Smooth muscle cell (in vitro differentiated cells): ENCODE measurements at regions not wholly inside any gene's neighbourhood (a gene's known extent, or its start where the extent isn't known, plus 50 kb on each side); places are given as distances from the start of the nearest gene placed in this dataset.
"Not testable (repeated sequence)": the region's sequence is repeated elsewhere in the genome, so short reads cannot be mapped to it uniquely, and the experiment has no call there.

ENCODE experiments used
- DNase-seq: peaks from one replicate; lab custom pipeline; 2025; ENCODE audit not compliant: unreplicated experiment; lab: John Stamatoyannopoulos, UW
- H2AFZ ChIP-seq: fragments of 200-600 bp; sonication (generic); 2 replicates; pipeline ENCODE4 v1.6.0; 2016; ENCODE audit warnings: antibody characterized with exemption, low read depth, mild to moderate bottlenecking
- H3F3A ChIP-seq: fragments of 200-600 bp; sonication (generic); 2 replicates; pipeline ENCODE4 v1.6.0; 2017; ENCODE audit warnings: antibody characterized with exemption, low read depth
- H3K27ac ChIP-seq: fragments of 200-600 bp; sonication (generic); 2 replicates; pipeline ENCODE4 v1.5.1; 2016; ENCODE audit warnings: low read depth, mild to moderate bottlenecking
- H3K27me3 ChIP-seq: fragments of 200-600 bp; sonication (generic); 2 replicates; pipeline ENCODE4 v1.6.1; 2016; ENCODE audit warnings: low read depth, mild to moderate bottlenecking
- H3K36me3 ChIP-seq: fragments of 200-600 bp; sonication (generic); 2 replicates; pipeline ENCODE4 v1.5.1; 2016; ENCODE audit warnings: low read depth
- H3K4me1 ChIP-seq: fragments of 200-600 bp; sonication (generic); 2 replicates; pipeline ENCODE4 v1.5.1; 2016; ENCODE audit warnings: low read depth
- H3K4me2 ChIP-seq: fragments of 200-600 bp; sonication (generic); 2 replicates; pipeline ENCODE4 v1.6.0; 2016; ENCODE audit warnings: mild to moderate bottlenecking
- H3K4me3 ChIP-seq: fragments of 200-600 bp; sonication (generic); 2 replicates; pipeline ENCODE4 v1.5.1; 2016; ENCODE audit warnings: mild to moderate bottlenecking
- H3K79me2 ChIP-seq: fragments of 200-600 bp; sonication (generic); 2 replicates; pipeline ENCODE4 v1.6.0; 2016; ENCODE audit warnings: low read depth, mild to moderate bottlenecking
- H3K9ac ChIP-seq: fragments of 200-600 bp; sonication (generic); 2 replicates; pipeline ENCODE4 v1.6.0; 2016; ENCODE audit warnings: low read depth
- H3K9me3 ChIP-seq: fragments of 200-600 bp; sonication (generic); replicated peaks from 2 replicates; pipeline ENCODE4 v1.5.1; 2016; ENCODE audit warnings: low read depth
- H4K20me1 ChIP-seq: fragments of 200-600 bp; sonication (generic); 2 replicates; pipeline ENCODE4 v1.6.0; 2016; ENCODE audit warnings: low read depth
- WGBS: methylation state at CpG from one replicate; pipeline ENCODE4 v1.1.7; 2016; ENCODE audit warnings: low lambda C conversion rate; 5-methylcytosine and 5-hydroxymethylcytosine counted together
- TF ChIP-seq, protein P1 (sequence below): fragments of 200-600 bp; sonication (generic); IDR thresholded peaks from 2 replicates; pipeline ENCODE4 v1.5.1; 2017; ENCODE audit warnings: borderline replicate concordance, mild to moderate bottlenecking, antibody characterized with exemption; ENCODE audit not compliant: insufficient read depth, poor library complexity, severe bottlenecking

DNA sequence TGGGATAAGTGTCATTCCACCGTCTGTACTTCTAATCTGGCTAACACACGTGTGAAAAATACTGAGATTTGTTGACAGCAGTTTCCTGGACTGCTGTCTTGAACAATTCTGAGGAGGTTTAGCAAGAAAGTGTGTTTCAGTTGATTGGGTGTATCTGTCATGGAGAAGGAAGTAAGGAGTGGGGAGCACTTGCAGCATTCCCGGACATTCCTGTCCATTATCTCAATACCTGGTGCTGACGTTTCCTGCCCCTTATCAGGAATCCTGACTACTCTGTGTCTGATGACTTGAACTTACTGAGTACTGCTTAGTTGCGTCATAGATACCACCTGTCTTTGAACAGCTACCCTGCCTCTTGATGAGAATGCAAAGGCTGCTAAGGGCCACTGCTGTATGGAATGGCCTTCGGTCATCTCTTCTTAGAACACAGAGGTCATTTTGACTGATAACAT is 72.0 kb upstream of the VKORC1L1 start:
- H3K27me3 ChIP-seq = no peaks in the 10 kb centered on the region
- H3K4me3 ChIP-seq = no peak overlapping the region
- TF ChIP-seq, protein P1, sequence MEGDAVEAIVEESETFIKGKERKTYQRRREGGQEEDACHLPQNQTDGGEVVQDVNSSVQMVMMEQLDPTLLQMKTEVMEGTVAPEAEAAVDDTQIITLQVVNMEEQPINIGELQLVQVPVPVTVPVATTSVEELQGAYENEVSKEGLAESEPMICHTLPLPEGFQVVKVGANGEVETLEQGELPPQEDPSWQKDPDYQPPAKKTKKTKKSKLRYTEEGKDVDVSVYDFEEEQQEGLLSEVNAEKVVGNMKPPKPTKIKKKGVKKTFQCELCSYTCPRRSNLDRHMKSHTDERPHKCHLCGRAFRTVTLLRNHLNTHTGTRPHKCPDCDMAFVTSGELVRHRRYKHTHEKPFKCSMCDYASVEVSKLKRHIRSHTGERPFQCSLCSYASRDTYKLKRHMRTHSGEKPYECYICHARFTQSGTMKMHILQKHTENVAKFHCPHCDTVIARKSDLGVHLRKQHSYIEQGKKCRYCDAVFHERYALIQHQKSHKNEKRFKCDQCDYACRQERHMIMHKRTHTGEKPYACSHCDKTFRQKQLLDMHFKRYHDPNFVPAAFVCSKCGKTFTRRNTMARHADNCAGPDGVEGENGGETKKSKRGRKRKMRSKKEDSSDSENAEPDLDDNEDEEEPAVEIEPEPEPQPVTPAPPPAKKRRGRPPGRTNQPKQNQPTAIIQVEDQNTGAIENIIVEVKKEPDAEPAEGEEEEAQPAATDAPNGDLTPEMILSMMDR = no peak

DNA sequence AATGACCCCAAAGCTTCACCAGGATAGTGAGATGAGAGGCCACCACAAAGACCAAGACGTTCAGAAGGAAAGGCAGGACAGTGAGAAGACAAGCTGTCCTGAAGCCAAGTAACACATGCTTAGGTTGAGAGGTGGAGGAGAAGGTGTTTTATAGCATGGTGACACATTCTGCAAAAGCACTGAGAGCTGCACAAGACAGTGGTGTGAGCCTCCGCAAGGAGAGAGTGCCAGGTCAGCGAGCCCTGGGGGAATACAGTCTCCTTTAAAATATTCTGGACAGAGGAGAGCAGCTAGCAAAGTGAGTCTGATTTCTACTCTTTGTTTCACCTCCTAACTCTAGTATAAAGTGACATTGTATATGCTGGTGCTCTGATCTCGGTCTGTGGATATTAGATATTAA is 68.0 kb upstream of the VKORC1L1 start:
- Histone ChIP-seq H4K20me1 (no peaks in the 10 kb centered on the region), H3K4me2 (no peak overlapping the region), H3F3A (no peaks in the 10 kb centered on the region), H3K9me3 (no peaks in the 10 kb centered on the region), H3K36me3 (no peaks in the 10 kb centered on the region), H3K9ac (no peak overlapping the region), H3K27me3 (no peaks in the 10 kb centered on the region), H2AFZ (no peak overlapping the region), H3K4me1 (no peaks in the 10 kb centered on the region), H3K4me3 (no peak overlapping the region), H3K27ac (no peak overlapping the region), H3K79me2 (no peaks in the 10 kb centered on the region)
- TF ChIP-seq, protein P1 = no peak
- DNase-seq = no peak
- WGBS = 72% methylated on average over 4 of the region's 4 CpGs

More for the DNA sequence above, 72.0 kb upstream of the VKORC1L1 start:
- no peak overlapping the region for H3K27ac ChIP-seq
- H4K20me1 ChIP-seq = no peaks in the 10 kb centered on the region
- H3F3A ChIP-seq = no peaks in the 10 kb centered on the region
- no peaks in the 10 kb centered on the region for H3K4me1 ChIP-seq
- no peaks in the 10 kb centered on the region for H3K36me3 ChIP-seq
- no peak overlapping the region for H2AFZ ChIP-seq
- no peak for DNase-seq
- H3K4me2 ChIP-seq = no peak overlapping the region
- H3K9me3 ChIP-seq = no peaks in the 10 kb centered on the region
- 75% methylated on average over 6 of the region's 6 CpGs for WGBS
- no peaks in the 10 kb centered on the region for H3K79me2 ChIP-seq
- H3K9ac ChIP-seq = no peak overlapping the region

DNA sequence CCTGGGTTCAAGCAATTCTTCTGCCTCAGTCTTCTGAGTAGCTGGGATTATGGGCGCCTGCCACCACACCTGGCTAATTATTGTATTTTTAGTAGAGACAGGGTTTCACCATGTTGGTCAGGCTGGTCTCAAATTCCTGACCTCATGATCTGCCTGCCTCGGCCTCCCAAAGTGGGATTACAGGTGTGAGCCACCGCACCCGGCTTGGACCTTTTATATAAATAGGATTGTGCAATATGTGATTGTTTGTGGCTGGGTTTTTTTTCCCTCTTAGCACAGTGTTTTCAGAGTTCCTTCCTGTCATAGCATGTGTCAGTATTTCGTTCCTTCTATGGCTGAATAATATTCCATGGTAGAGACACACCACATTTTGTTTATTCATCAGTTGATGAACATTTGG is 65.8 kb upstream of the VKORC1L1 start:
- H3K4me3 ChIP-seq, H3K4me1 ChIP-seq, DNase-seq, H3K36me3 ChIP-seq, H2AFZ ChIP-seq, H4K20me1 ChIP-seq, H3K79me2 ChIP-seq, H3F3A ChIP-seq, H3K9ac ChIP-seq, H3K4me2 ChIP-seq, H3K27me3 ChIP-seq, H3K9me3 ChIP-seq, H3K27ac ChIP-seq: not testable (repeated sequence)
- 96% methylated on average over 5 of the region's 5 CpGs for WGBS

DNA sequence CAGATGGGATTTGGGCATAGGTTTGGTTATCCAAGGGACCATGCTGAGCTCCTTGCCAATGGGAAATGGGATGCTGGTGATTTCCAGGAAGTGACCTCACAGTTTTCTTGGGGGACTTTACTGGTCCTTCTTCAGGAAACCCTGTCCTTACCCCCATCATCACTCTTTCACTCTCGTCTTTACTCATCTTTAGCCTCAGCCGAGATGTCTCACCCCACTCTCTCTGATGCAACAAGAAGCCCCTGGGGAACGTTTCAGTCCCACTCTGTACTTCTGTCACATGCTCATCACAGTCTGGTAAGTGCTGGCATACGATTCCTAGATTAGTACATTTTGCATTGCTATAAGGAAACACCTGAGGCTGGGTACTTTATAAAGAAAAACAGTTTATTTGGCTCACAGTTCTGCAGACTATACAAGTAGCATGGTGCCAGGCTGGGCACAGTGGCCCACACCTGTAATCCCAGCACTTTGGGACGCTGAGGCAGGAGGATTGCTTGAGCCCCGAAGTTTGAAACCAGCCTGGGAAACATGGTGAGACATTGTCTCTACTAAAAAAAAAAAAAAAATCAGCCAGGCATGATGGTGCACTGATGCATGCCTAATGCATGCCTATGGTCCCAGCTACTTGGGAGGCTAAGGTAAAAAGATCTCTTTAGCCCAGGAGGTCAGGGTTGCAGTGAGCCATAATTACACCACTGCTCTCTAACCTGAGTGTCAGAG is 63.5 kb upstream of the VKORC1L1 start:
- Histone ChIP-seq H3K36me3 (no peaks in the 10 kb centered on the region), H3K79me2 (no peaks in the 10 kb centered on the region), H2AFZ (no peak overlapping the region), H3K4me1 (no peaks in the 10 kb centered on the region), H3K4me2 (no peak overlapping the region), H3K27me3 (no peaks in the 10 kb centered on the region), H3F3A (no peaks in the 10 kb centered on the region), H3K4me3 (no peak overlapping the region), H4K20me1 (no peaks in the 10 kb centered on the region), H3K27ac (no peak overlapping the region), H3K9ac (no peak overlapping the region), H3K9me3 (no peaks in the 10 kb centered on the region)
- TF ChIP-seq, protein P1 = no peak
- 77% methylated on average over 6 of the region's 6 CpGs for WGBS
- no peak for DNase-seq
